GM19240 (cell line): ENCODE measurements at regions not wholly inside any gene's neighbourhood (a gene's known extent, or its start where the extent isn't known, plus 50 kb on each side); places are given as distances from the start of the nearest gene placed in this dataset.
"Not testable (repeated sequence)": the region's sequence is repeated elsewhere in the genome, so short reads cannot be mapped to it uniquely, and the experiment has no call there.

ENCODE experiments used
- DNase-seq: peaks from one replicate; pipeline ENCODE4 v3.0.0; 2011; ENCODE audit warnings: low spot score; ENCODE audit not compliant: insufficient read length

DNA sequence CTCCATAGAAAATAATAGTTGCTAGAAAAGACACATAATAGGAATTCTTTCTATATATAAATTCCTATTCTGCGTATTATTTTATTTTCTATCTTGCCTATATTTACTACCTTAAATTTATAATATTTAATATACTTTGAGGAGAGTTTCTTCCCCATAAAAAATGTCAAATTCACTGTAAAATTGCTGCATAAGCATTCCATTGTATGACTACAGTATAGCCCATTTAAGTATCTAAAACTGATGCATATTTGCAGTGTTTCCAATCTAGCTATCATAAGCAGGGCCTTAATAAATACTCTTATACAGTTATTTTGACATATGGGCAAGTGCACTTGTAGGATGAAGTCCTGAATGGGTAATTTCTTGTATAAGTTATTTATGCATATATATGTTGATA, 1088.6 kb upstream of the EPHA6 start:
- no peak for DNase-seq

DNA sequence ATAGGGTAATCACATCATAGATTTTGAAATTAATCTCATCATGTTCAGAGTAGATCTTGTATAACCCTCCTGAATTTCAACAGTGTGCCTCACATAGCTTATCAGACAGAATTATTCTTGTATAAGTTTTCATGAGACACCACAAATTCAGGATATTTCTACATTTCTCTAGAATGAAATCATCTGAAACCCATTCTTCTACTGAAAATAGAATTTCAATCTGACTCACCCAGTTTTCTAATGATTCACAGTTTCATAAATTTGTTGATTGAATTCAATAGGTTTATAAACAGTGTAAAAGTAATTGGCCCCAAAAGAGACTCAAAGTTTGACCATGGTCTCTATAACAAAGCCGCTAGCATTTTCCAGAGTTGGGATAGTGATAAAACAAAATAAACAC, 1082.6 kb upstream of the EPHA6 start:
- DNase-seq, result no peak

DNA sequence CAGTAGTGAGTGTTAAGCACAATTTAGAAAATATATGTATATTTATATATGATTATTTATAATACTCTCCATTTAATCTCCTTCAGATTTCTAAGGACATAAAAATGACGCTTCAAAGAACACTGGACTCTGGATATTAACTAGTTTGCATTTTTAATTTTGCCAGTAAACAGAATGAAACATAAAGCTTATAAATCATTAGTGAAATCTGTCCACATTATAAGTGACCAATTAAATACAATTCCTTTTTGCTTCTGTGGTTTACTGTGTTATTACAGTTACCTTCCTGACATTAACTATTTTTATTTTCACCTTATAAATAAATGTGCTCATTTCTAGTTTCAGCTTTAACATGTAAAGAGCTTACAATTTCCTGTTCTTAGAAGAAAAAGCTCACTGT, 1081.1 kb upstream of the EPHA6 start:
- DNase-seq, result no peak

DNA sequence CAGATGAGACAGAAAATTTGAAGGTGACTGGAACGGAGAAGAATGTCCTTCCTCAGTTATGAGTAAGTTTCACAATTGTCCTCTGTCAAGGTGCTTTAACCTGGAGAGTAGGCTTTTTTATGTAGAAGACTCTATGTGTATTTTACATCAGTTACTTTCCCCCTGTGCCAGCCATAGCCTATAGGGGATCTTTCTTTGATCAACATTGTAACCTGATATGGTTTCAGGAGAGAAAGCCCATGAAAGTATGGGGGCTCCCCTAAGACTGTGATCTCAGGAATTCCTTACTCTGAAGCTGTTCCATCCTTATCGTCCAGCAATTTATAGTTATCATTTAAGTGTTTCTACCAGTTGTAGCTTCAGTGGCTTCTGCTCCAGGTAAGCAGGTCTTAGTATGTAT, 1076.3 kb upstream of the EPHA6 start:
- DNase-seq, result no peak

DNA sequence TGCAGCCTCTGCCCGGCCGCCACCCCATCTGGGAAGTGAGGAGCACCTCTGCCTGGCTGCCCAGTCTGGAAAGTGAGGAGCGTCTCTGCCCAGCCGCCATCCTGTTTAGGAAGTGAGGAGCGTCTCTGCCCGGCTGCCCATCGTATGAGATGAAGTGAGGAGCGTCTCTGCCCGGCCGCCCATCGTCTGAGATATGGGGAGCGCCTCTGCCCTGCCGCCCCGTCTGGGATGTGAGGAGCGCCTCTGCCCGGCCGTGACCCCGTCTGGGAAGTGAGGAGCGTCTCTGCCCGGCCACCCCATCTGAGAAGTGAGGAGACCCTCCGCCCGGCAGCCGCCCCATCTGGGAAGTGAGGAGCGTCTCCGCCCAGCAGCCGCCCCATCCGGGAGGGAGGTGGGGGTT, 1069.5 kb upstream of the EPHA6 start:
- DNase-seq, result not testable (repeated sequence)

DNA sequence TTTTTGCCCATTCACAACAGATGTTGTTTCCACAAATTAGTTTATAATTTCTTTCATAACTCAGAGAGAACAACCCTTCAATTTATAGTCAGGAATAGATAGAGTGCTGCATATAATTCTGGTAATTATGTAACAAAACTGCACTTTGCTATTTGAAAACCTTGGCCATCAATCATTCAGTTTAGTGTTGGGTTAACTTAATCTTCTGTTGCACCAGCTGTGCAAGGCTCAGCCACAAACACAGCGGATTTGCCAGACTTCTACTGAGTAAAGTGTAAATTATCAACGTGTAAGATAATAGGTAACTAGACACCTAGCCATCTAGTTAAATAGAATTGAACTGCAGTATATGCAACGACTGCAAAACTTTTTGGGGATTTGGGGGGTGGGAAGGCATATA, 1064.3 kb upstream of the EPHA6 start:
- no peak for DNase-seq

DNA sequence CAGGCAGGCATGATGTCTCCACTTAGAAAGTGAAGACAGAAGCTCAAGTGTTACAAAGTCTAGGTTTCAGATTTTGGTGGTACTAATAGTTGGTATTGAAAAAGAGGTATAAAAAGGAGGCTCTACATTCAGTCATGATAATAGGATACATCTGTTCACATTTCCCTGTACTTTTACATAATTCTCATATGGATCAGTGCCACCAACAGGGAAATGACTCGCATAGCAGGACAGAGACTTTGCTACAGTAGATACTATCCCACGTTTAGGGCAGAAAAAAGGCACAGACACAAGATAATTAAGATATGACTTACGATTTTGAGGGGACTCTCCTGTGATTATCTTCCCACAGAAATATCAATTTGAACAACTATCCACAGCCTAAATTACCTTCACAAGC, 1062.9 kb upstream of the EPHA6 start:
- no peak for DNase-seq

DNA sequence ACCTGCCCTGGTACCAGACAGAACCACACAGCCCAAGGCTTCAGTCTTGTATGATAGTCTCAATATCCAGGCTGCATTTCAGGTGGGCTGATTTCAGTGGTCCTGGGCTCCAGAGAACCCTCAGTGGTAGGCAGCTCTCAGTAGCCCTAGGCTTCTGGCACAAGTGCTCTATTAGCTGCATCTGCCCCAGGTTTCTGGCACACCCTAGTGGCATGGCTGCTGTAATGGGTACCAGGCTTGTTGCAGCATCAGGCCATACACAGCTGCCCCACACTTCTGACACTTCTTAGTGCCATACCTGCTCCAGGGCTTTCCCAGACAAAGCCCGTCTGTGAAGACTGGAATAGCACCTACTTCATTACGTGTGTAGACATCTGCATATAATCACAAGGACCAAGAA, 1062.2 kb upstream of the EPHA6 start:
- no peak for DNase-seq

DNA sequence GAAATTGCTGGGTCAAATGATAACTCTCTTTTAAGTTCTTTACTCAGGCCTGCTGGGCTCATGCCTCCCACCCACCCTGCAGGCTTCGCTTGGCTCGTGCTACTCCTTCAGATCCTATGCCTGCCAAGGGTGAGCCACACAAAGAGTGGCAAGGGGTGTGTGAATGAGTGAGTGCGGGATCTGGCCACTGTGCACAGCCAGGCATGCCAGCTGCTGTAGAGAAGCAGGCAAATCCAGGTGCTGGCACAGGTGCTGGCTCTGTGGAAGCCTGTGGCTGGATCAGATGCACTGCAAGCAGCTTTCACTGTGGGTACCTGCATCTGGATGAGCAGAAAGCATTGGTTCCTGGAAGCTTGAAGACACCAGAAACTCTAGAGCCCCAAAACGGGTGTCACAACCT, 1055.7 kb upstream of the EPHA6 start:
- no peak for DNase-seq

DNA sequence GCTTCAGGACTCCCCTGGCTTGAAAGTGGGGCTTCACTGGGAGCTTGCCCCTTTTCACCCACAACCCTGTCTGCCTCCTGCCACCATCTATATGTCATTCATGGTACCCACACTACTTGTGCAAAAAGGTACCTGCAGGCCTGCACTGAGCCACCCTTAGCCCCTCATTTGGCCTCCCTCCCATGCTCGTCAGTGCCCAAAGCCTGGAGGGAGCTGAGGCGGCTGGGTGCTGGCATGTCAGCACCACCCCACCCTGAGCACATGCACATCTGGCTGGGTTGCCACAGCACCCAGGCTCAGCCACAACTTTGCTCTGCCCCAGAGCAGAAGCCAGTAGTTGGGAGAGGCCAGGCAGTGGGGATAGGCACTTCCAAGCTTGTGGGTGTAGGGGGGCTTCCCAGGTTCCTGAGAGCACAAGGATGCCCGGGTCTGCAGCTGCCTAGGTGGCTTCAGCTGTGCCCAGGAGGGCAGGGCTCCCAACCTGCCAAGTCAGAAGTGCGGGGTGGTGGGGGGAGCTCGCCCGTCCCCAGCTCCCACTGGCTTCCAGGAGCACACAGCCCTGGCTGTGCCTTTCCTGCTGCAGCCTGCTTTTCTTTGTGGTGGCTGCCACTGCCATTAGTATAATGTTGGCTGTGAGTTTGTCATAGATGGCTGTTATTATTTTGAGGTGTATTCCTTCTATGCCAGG, 1054.6 kb upstream of the EPHA6 start:
- DNase-seq, result no peak

DNA sequence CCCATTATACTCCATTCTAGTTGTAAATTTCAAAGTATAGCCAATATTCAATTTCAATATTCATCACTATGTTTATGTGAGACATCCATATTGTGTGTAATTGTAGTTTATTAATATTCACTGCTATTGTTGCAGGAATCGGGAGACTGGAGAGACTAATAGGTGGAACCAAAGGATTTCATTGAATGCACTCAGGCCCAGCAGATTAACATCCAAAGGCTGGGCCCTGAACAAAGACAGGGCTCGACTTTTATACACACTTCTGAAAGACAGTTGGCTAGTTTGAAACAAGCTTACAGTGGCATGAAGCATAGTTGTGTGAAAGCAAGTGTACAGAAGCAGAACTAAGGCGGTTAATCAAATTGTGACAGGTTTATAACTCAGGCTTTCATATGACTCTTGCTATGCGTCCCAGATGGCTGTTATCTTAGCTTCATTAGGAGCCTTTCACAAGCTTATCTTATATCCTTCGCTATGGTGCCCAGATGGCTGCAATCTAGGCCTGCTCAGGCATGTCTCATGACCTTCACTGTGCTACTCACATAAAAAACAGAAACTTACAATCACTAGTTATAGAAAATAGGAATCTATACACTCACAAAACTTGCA, 1038.8 kb upstream of the EPHA6 start:
- DNase-seq, result no peak

DNA sequence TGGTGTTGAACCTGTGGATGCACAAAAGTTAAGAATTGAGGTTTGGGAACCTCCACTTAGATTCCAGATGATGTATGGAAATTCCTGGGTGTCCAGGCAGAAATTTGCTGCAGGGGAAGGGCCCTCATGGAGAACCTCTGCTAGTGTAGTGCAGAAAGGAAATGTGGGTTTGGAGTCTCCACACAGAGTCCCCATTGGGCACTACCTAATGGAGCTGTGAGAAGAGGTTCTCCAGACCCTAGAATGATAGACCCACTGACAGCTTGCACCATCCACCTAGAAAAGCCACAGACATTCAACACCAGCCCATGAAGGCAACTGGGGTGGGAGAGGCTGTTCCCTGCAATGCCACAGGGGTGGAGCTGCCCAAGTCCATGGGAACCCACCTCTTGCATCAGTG, 1032.8 kb upstream of the EPHA6 start:
- DNase-seq, result no peak

DNA sequence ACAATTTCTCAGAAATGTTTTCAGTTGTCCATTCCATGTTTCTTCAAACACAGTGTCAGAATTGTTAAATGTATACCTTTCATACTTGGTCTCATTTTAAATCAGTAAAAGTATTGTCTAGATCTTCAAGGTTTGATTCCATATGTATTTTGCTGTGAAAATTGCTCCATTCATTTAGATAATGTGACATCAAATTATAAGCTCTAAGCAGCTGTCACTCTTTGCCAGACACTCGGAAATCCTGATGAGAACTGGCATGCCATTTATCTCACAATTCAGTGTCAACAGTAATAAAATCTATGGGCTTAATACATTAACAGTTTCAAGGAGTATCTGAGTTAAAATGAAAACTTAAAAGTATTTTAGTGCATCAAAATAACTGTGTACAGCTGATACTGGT, 1025.3 kb upstream of the EPHA6 start:
- no peak for DNase-seq

DNA sequence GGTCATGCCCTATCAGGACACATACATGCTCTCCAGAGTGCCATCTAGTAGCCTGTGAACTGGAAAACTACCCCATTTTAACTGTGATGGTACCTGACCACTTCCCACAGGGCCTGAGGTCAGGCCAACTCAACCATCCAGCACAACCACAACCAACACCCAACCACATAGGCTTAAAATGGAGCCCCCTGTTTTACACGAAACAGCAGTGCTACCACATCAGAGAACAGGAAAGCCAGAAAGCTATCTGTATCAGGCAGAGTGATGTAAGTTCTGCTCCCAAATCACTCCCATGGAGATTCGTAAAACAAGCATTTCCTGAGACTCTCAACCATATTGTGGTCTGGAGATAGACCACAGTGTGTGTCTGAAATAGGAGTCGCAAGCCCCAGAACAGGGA, 1017.3 kb upstream of the EPHA6 start:
- DNase-seq, result no peak

DNA sequence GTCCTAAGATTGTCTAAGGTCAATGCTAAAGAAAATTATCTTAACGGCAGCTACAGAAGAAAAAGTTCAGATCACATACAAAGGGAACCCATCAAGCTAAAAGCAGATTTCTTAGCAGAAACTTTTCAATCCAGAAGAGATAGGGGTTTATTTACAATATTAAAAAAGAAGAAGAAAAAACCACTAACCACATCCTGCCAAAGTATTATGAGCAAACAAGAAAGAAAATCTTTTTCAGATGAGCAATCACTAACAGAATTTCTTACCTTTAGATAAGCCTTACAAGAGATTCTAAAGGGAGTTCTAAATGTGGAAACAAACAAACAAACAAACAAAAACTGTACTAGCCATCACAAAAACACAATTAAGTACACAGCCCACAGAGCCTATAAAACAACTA, 1015.8 kb upstream of the EPHA6 start:
- DNase-seq, result no peak

DNA sequence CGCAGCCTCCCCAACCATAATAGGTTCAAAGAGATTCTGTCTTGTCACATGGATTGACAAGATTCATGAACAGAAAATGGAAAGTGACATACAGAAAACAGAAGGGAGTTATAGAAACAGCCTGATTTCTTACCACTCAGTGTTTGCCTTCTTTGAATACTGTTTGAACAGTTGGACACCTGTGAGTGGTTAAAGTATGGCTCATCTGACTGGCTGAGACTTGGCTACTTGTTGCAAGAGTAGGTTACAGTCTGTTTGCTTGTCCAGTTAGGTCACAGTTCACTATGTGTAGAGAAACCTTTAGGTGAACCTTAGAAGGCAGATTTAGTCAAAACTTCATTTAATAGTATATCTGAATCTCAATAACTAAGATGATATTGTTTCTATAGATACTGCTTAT, 1003.9 kb upstream of the EPHA6 start:
- no peak for DNase-seq

DNA sequence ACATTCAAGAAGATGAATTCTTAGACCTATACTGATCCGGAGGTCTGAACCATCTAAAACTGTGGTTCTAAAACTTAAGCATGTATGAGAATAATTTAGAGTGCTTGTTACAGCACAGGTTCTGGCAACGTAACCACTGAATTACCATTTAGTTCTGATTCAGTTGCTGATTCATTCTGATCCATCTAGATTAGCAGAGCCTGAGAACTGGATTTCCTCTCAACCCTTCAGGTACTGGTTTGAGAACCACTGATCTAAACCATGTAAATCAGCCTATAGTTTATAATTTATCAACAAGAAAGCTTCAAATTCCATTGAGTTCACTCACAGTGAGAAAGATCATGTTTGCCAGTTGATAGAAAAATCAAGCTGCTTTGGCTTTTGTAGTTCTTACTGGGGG, 1001.1 kb upstream of the EPHA6 start:
- DNase-seq, result no peak

DNA sequence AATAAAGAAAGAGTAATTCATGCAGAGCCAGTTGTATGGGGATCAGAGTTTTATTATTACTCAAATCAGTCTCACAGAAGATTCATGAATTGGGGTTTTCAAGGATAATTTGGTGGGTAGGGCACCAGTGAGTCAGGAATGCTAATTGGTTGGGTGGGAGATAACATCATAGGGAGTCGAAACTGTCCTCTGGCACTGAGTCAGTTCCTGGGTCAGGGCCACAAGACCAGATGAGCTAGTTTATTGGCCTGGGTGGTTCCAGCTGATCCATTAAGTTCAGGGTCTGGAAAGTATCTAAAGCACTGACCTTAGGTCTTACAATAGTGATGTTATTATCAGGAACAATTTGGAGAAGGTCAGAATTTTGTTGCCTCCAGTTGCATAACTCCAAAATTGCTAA, 998.6 kb upstream of the EPHA6 start:
- DNase-seq, result no peak

DNA sequence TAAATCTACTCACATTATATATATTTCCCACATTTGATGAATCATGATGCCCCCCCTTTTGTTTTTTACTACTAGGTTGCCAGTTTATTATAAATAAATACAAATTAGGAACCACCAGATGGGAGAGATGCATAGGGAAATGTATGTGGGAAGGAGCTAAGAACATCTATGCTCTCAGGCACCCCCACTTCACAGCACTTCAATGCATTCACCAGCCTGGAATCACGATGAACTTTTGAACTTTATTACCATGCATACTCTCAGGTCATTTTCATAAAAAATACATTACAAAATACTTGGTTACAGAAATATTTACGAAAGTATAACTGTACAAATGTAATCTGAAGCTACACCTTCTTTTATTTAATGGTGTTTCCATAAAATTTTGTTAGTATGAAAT, 988.0 kb upstream of the EPHA6 start:
- DNase-seq, result no peak

DNA sequence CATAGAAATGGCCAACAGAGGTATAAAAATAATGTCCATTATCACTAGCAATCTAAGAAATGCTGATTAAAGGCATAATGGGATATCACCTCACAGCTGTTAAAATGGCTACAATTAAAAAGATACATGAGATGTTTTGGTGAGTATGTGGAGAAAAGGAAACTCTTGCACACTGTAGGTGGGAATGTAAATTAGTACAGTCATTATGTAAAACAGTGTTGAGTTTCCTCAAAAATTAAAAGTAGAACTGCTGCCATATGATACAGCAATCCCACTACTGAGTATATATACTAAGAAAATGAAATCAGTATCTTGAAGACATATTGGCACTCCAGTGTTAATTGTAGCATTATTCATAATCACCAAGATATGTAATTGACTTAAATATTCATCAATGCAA, 982.2 kb upstream of the EPHA6 start:
- no peak for DNase-seq

DNA sequence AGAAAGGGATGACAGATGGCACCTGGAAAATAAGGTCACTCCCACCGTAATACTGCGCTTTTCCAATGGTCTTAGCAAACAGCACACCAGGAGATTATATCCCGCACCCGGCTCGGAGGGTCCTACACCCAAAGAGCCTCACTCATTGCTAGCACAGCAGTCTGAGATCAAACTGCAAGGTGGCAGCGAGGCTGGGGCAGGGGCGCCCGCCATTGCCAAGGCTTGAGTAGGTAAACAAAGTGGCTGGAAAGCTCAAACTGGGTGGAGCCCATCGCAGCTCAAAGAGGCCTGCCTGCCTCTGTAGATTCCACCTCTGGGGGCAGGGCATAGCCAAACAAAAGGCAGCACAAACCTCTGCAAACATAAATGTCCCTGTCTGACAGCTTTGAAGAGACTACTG, 953.8 kb upstream of the EPHA6 start:
- DNase-seq, result not testable (repeated sequence)

DNA sequence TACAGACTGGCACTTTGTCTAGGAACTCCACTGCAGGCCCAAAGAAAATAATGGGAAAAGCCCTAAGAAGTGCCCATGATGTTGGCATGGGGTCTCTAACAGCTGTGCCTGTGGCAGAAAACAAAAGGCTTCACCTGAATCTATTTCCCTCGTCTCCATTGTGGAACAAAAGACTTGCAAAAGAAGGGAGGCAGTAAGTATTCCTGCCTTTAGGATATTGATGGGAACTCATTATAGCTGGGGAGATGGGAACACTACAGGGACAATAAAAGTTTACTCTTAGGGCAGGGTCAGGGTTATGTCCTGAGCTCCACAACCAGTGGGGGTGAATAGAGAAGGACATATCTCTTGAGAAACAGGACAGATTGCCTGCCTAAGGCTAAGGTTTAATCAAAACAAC, 930.6 kb upstream of the EPHA6 start:
- no peak for DNase-seq

DNA sequence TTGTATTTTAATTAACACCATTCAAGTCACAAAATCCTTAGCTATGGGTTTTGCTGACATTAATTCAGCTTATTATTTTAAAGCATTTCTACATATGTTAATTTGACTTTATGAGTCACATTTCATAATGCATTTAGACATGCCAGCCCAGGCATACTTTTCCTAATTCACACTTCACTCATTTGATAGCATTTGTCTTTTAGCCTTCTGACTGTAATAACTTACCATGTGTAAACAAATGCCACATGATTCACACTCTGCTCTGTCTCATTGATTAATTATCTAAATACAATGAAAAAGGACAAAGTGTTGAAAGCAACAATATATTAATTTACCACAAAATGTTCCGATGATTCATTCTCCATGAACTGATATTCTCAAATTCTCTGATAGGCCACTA, 927.8 kb upstream of the EPHA6 start:
- no peak for DNase-seq

DNA sequence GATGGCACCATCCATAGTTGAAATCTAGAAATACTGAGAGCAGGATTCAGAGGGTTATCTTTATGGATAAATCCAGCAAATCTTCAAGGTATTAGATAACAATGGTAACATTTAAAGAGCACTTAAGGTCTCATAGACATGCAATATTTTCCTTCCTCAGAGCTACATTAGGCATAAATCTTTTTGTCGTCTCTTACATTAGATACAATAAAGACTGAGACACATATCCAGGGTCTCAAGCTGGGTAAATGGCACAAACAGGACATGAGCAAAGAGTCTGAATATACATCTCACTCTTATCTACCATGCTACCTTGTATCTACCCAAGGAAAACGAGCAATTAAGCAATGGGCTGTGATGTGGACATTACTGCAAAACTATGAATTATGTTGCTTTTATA, 927.3 kb upstream of the EPHA6 start:
- no peak for DNase-seq
